ENCODE measurements at regions not wholly inside any gene's neighbourhood (a gene's known extent, or its start where the extent isn't known, plus 50 kb on each side); places are given as distances from the start of the nearest gene placed in this dataset.
"Not testable (repeated sequence)": the region's sequence is repeated elsewhere in the genome, so short reads cannot be mapped to it uniquely, and the experiment has no call there.

- intact Hi-C loops (cut with DNase I) = no loop called here
- no peak for ATAC-seq
- no peak for DNase-seq (ENCODE audit: low spot score)
These were observed 80.2 kb downstream of the SH2D1A start for GRCh38 chrX:124426288-124427169.

GRCh38 chrX:124433186-124433585 lies 86.8 kb downstream of the SH2D1A start:
- intact Hi-C loops (cut with DNase I) = no loop called here
- ATAC-seq (no peak), DNase-seq (ENCODE audit: low spot score) (no peak)

- ATAC-seq (no peak), DNase-seq (ENCODE audit: low spot score) (no peak)
- intact Hi-C loops (cut with DNase I) = no loop called here
These were observed 89.3 kb downstream of the SH2D1A start for GRCh38 chrX:124435616-124436015.

- no peak for DNase-seq (ENCODE audit: low spot score)
- ATAC-seq = no peak
- intact Hi-C loops (cut with DNase I) = no loop called here
These were observed 94.3 kb downstream of the SH2D1A start for GRCh38 chrX:124440695-124441094.

- DNase-seq (ENCODE audit: low spot score) = no peak
- no peak for ATAC-seq
- intact Hi-C loops (cut with DNase I) = no loop called here
These were observed 95.7 kb downstream of the SH2D1A start for GRCh38 chrX:124441971-124442590.

GRCh38 chrX:124455966-124456365 lies 109.6 kb downstream of the SH2D1A start:
- ATAC-seq (no peak), DNase-seq (ENCODE audit: low spot score) (no peak)
- intact Hi-C loops (cut with DNase I) = no loop called here

- ATAC-seq; intact Hi-C loops (cut with DNase I); DNase-seq (ENCODE audit: low spot score): not testable (repeated sequence)
These were observed 113.5 kb downstream of the SH2D1A start for GRCh38 chrX:124459851-124460250.

- intact Hi-C loops (cut with DNase I) = no loop called here
These were observed 116.6 kb downstream of the SH2D1A start for GRCh38 chrX:124462931-124463330.

GRCh38 chrX:124467202-124467601 lies 120.8 kb downstream of the SH2D1A start:
- intact Hi-C loops (cut with DNase I) = no loop called here
- no peak for DNase-seq (ENCODE audit: low spot score)
- no peak for ATAC-seq

More at GRCh38 chrX:124462931-124463330, 116.6 kb downstream of the SH2D1A start:
- DNase-seq (ENCODE audit: low spot score) (no peak), ATAC-seq (no peak)

GRCh38 chrX:124475358-124475757 lies 129.0 kb downstream of the SH2D1A start:
- no peak for DNase-seq (ENCODE audit: low spot score)
- intact Hi-C loops (cut with DNase I) = no loop called here
- ATAC-seq = no peak

GRCh38 chrX:124476562-124476961 lies 130.2 kb downstream of the SH2D1A start:
- intact Hi-C loops (cut with DNase I) = no loop called here
- ATAC-seq = no peak
- DNase-seq (ENCODE audit: low spot score) = no peak

- ATAC-seq = no peak
- DNase-seq (ENCODE audit: low spot score) = no peak
- intact Hi-C loops (cut with DNase I) = no loop called here
These were observed 131.7 kb downstream of the SH2D1A start for GRCh38 chrX:124478046-124478445.

- intact Hi-C loops (cut with DNase I) = no loop called here
- ATAC-seq (no peak), DNase-seq (ENCODE audit: low spot score) (no peak)
These were observed 142.2 kb downstream of the SH2D1A start for GRCh38 chrX:124488412-124489161.

GRCh38 chrX:124493984-124494383 lies 147.6 kb downstream of the SH2D1A start:
- intact Hi-C loops (cut with DNase I) = no loop called here

GRCh38 chrX:124497386-124497785 lies 151.0 kb downstream of the SH2D1A start:
- no peak for DNase-seq (ENCODE audit: low spot score)
- intact Hi-C loops (cut with DNase I) = no loop called here
- ATAC-seq = no peak

More at GRCh38 chrX:124493984-124494383, 147.6 kb downstream of the SH2D1A start:
- ATAC-seq (no peak), DNase-seq (ENCODE audit: low spot score) (no peak)

GRCh38 chrX:124501586-124501985 lies 155.2 kb downstream of the SH2D1A start:
- intact Hi-C loops (cut with DNase I) = no loop called here
- ATAC-seq (peak; percentile 45), DNase-seq (ENCODE audit: low spot score) (no peak)

- DNase-seq (ENCODE audit: low spot score) (no peak), ATAC-seq (no peak)
- intact Hi-C loops (cut with DNase I) = no loop called here
These were observed 155.8 kb downstream of the SH2D1A start for GRCh38 chrX:124502166-124502565.

- intact Hi-C loops (cut with DNase I) = no loop called here
- no peak for ATAC-seq
These were observed 156.2 kb downstream of the SH2D1A start for GRCh38 chrX:124502599-124502998.

GRCh38 chrX:124504111-124504983 lies 158.0 kb downstream of the SH2D1A start:
- intact Hi-C loops (cut with DNase I) = no loop called here
- no peak for ATAC-seq
- no peak for DNase-seq (ENCODE audit: low spot score)

More at GRCh38 chrX:124502599-124502998, 156.2 kb downstream of the SH2D1A start:
- DNase-seq (ENCODE audit: low spot score) = no peak
